ENCODE measurements at regions not wholly inside any gene's neighbourhood (a gene's known extent, or its start where the extent isn't known, plus 50 kb on each side); places are given as distances from the start of the nearest gene placed in this dataset.

- no peak for DNase-seq
- intact Hi-C loops (cut with micrococcal nuclease): loop anchor here (5.0 kb wide), 1 partner anchor 60 kb away; no protein-coding TSS in a partner anchor
- Histone ChIP-seq H3K36me3 (ENCODE audit: low read depth, low read length) (no peaks in the 10 kb centered on the region), H3K9ac (ENCODE audit: low read length) (no peak overlapping the region), H4K20me1 (ENCODE audit: low read length) (no peaks in the 10 kb centered on the region), H3K27me3 (ENCODE audit: low read length) (no peaks in the 10 kb centered on the region), H2AFZ (ENCODE audit: low read length) (no peak overlapping the region), H3F3A (ENCODE audit: low read length, unreplicated experiment) (no peaks in the 10 kb centered on the region), H3K9me2 (replicated peaks; ENCODE audit: low read length) (no peaks in the 10 kb centered on the region), H3K4me2 (ENCODE audit: low read length) (no peak overlapping the region), H3K27ac (ENCODE audit: low read length) (no peak overlapping the region), H3K4me3 (ENCODE audit: low read length) (no peak overlapping the region), H3K9me3 (ENCODE audit: low read length) (0 out of 2 replicates have a peak, but pooled peaks cover 7% of the 10 kb centered on the region), H3K79me2 (ENCODE audit: low read length) (no peaks in the 10 kb centered on the region), H3K4me1 (ENCODE audit: insufficient read depth, low read length) (peaks cover 9% of the 10 kb centered on the region)
- ChIA-PET CTCF (no interaction called here), POLR2A (ENCODE audit: unreplicated experiment) (no interaction called here)
- no peak for ATAC-seq
- no peak for TF ChIP-seq EZH2phosphoT487 (IDR thresholded peaks at IDR 0.05; ENCODE audit: borderline replicate concordance, low read length)
- TF ChIP-seq EZH2 (IDR thresholded peaks at IDR 0.05; ENCODE audit: low read length, unreplicated experiment): no peak
- TF ChIP-seq CTCF (conservative IDR thresholded peaks at IDR 0.05; ENCODE audit: low read depth, low read length): no peak
- BruUV-seq (replicated peaks): no TSS peak
Observed at GRCh38 chr12:127297327-127297726, 969.6 kb upstream of the TMEM132C start.

- no peaks in the 10 kb centered on the region for H3K9me2 ChIP-seq (replicated peaks; ENCODE audit: low read length)
- H3K4me1 ChIP-seq (ENCODE audit: insufficient read depth, low read length): no peaks in the 10 kb centered on the region
- no peaks in the 10 kb centered on the region for H3F3A ChIP-seq (ENCODE audit: low read length, unreplicated experiment)
- intact Hi-C loops (cut with micrococcal nuclease): no loop called here
- no peak overlapping the region for H3K4me3 ChIP-seq (ENCODE audit: low read length)
- DNase-seq (no peak), ATAC-seq (no peak)
- BruUV-seq (replicated peaks): no TSS peak
- no peak overlapping the region for H3K9ac ChIP-seq (ENCODE audit: low read length)
- no peak overlapping the region for H3K27ac ChIP-seq (ENCODE audit: low read length)
- H4K20me1 ChIP-seq (ENCODE audit: low read length): no peaks in the 10 kb centered on the region
- CTCF ChIA-PET: no interaction called here
- POLR2A ChIA-PET (ENCODE audit: unreplicated experiment): no interaction called here
- no peak overlapping the region for H3K4me2 ChIP-seq (ENCODE audit: low read length)
- H3K9me3 ChIP-seq (ENCODE audit: low read length): 0 out of 2 replicates have a peak, but pooled peaks cover 7% of the 10 kb centered on the region
- no peak for TF ChIP-seq EZH2phosphoT487 (IDR thresholded peaks at IDR 0.05; ENCODE audit: borderline replicate concordance, low read length)
- no peak for TF ChIP-seq EZH2 (IDR thresholded peaks at IDR 0.05; ENCODE audit: low read length, unreplicated experiment)
- H2AFZ ChIP-seq (ENCODE audit: low read length): no peak overlapping the region
- H3K79me2 ChIP-seq (ENCODE audit: low read length): no peaks in the 10 kb centered on the region
- no peaks in the 10 kb centered on the region for H3K36me3 ChIP-seq (ENCODE audit: low read depth, low read length)
- no peaks in the 10 kb centered on the region for H3K27me3 ChIP-seq (ENCODE audit: low read length)
Observed at GRCh38 chr12:127300075-127300474, 966.9 kb upstream of the TMEM132C start.

GRCh38 chr12:127300753-127301152 is 966.2 kb upstream of the TMEM132C start:
- DNase-seq: no peak

More at GRCh38 chr12:127300753-127301152, 966.2 kb upstream of the TMEM132C start:
- Histone ChIP-seq H3K4me1 (ENCODE audit: insufficient read depth, low read length) (peaks cover 2% of the 10 kb centered on the region; the same call in 1 of the 2 replicates), H3K27me3 (ENCODE audit: low read length) (no peaks in the 10 kb centered on the region), H2AFZ (ENCODE audit: low read length) (no peak overlapping the region), H3K79me2 (ENCODE audit: low read length) (no peaks in the 10 kb centered on the region), H3K36me3 (ENCODE audit: low read depth, low read length) (no peaks in the 10 kb centered on the region), H3F3A (ENCODE audit: low read length, unreplicated experiment) (no peaks in the 10 kb centered on the region), H3K9ac (ENCODE audit: low read length) (no peak overlapping the region), H3K9me2 (replicated peaks; ENCODE audit: low read length) (no peaks in the 10 kb centered on the region), H3K4me2 (ENCODE audit: low read length) (no peak overlapping the region), H4K20me1 (ENCODE audit: low read length) (no peaks in the 10 kb centered on the region), H3K4me3 (ENCODE audit: low read length) (no peak overlapping the region), H3K9me3 (ENCODE audit: low read length) (0 out of 2 replicates have a peak, but pooled peaks cover 7% of the 10 kb centered on the region), H3K27ac (ENCODE audit: low read length) (no peak overlapping the region)
- no TSS peak for BruUV-seq (replicated peaks)
- no peak for ATAC-seq
- POLR2A ChIA-PET (ENCODE audit: unreplicated experiment): no interaction called here
- intact Hi-C loops (cut with micrococcal nuclease): no loop called here
- TF ChIP-seq CTCF (conservative IDR thresholded peaks at IDR 0.05; ENCODE audit: low read depth, low read length): no peak
- no peak for TF ChIP-seq EZH2 (IDR thresholded peaks at IDR 0.05; ENCODE audit: low read length, unreplicated experiment)
- TF ChIP-seq EZH2phosphoT487 (IDR thresholded peaks at IDR 0.05; ENCODE audit: borderline replicate concordance, low read length): no peak
- CTCF ChIA-PET: no interaction called here

Data from PC-3 (cell line).